ENCODE measurements at regions not wholly inside any gene's neighbourhood (a gene's known extent, or its start where the extent isn't known, plus 50 kb on each side); places are given as distances from the start of the nearest gene placed in this dataset.
"Not testable (repeated sequence)": the region's sequence is repeated elsewhere in the genome, so short reads cannot be mapped to it uniquely, and the experiment has no call there.

GRCh38 chr3:176615826-176616225, 581.5 kb downstream of the TBL1XR1 start:
- DNase-seq: no peak

GRCh38 chr3:176611703-176612102, 585.6 kb downstream of the TBL1XR1 start:
- DNase-seq: no peak

- no peak for DNase-seq
Measured at GRCh38 chr3:176609361-176609760, 587.9 kb downstream of the TBL1XR1 start.

GRCh38 chr3:176605553-176605952, 591.7 kb downstream of the TBL1XR1 start:
- not testable (repeated sequence) for DNase-seq

- DNase-seq: no peak
Measured at GRCh38 chr3:176595307-176595706, 602.0 kb downstream of the TBL1XR1 start.

- DNase-seq: no peak
Measured at GRCh38 chr3:176590722-176591121, 606.6 kb downstream of the TBL1XR1 start.

GRCh38 chr3:176587089-176587488, 610.2 kb downstream of the TBL1XR1 start:
- no peak for DNase-seq

GRCh38 chr3:176584413-176585176, 612.7 kb downstream of the TBL1XR1 start:
- DNase-seq: no peak

- no peak for DNase-seq
Measured at GRCh38 chr3:176583956-176584355, 613.3 kb downstream of the TBL1XR1 start.

- DNase-seq: no peak
Measured at GRCh38 chr3:176581589-176581988, 615.7 kb downstream of the TBL1XR1 start.

- no peak for DNase-seq
Measured at GRCh38 chr3:176579711-176580185, 617.5 kb downstream of the TBL1XR1 start.

- DNase-seq: no peak
Measured at GRCh38 chr3:176578316-176578715, 619.0 kb downstream of the TBL1XR1 start.

- DNase-seq: no peak
Measured at GRCh38 chr3:176577447-176577846, 619.8 kb downstream of the TBL1XR1 start.

- DNase-seq: no peak
Measured at GRCh38 chr3:176574786-176575185, 622.5 kb downstream of the TBL1XR1 start.

GRCh38 chr3:176571926-176572325, 625.4 kb downstream of the TBL1XR1 start:
- DNase-seq: no peak

- no peak for DNase-seq
Measured at GRCh38 chr3:176570992-176571391, 626.3 kb downstream of the TBL1XR1 start.

GRCh38 chr3:176568189-176568588, 629.1 kb downstream of the TBL1XR1 start:
- no peak for DNase-seq

- DNase-seq: no peak
Measured at GRCh38 chr3:176566757-176567156, 630.5 kb downstream of the TBL1XR1 start.

- DNase-seq: no peak
Measured at GRCh38 chr3:176562331-176562730, 635.0 kb downstream of the TBL1XR1 start.

GRCh38 chr3:176561826-176562225, 635.5 kb downstream of the TBL1XR1 start:
- DNase-seq: no peak

GRCh38 chr3:176554791-176555654, 642.3 kb downstream of the TBL1XR1 start:
- DNase-seq: no peak

- no peak for DNase-seq
Measured at GRCh38 chr3:176554264-176554663, 643.0 kb downstream of the TBL1XR1 start.

GRCh38 chr3:176526942-176527341, 670.3 kb downstream of the TBL1XR1 start:
- DNase-seq: no peak

GRCh38 chr3:176526225-176526624, 671.1 kb downstream of the TBL1XR1 start:
- DNase-seq: no peak

Data from dermis blood vessel endothelial cell (primary cell).